Astrocyte (in vitro differentiated cells and primary cell): ENCODE measurements at regions not wholly inside any gene's neighbourhood (a gene's known extent, or its start where the extent isn't known, plus 50 kb on each side); places are given as distances from the start of the nearest gene placed in this dataset.

Experiments
- EZH2 ChIP-seq: IDR thresholded peaks from 2 replicates; pipeline ENCODE4 v1.6.1; 2012; ENCODE audit warnings: mild to moderate bottlenecking, low read length, inconsistent platforms; ENCODE audit not compliant: insufficient read depth
- TF ChIP-seq, protein P1 (sequence below): IDR thresholded peaks from 2 replicates; pipeline ENCODE4 v1.5.1; 2011; ENCODE audit warnings: low read depth, mild to moderate bottlenecking, inconsistent platforms, low read length, moderate library complexity; ENCODE audit not compliant: insufficient read depth

- TF ChIP-seq, protein P1, sequence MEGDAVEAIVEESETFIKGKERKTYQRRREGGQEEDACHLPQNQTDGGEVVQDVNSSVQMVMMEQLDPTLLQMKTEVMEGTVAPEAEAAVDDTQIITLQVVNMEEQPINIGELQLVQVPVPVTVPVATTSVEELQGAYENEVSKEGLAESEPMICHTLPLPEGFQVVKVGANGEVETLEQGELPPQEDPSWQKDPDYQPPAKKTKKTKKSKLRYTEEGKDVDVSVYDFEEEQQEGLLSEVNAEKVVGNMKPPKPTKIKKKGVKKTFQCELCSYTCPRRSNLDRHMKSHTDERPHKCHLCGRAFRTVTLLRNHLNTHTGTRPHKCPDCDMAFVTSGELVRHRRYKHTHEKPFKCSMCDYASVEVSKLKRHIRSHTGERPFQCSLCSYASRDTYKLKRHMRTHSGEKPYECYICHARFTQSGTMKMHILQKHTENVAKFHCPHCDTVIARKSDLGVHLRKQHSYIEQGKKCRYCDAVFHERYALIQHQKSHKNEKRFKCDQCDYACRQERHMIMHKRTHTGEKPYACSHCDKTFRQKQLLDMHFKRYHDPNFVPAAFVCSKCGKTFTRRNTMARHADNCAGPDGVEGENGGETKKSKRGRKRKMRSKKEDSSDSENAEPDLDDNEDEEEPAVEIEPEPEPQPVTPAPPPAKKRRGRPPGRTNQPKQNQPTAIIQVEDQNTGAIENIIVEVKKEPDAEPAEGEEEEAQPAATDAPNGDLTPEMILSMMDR, result no peak
- no peak for TF ChIP-seq EZH2
These were observed 302.5 kb downstream of the NUAK1 start for GRCh38 chr12:105836242-105836622.
